NCI-H524 treated with DMSO at 0.1 percent for 48 hours (cell line): ENCODE measurements at regions not wholly inside any gene's neighbourhood (a gene's known extent, or its start where the extent isn't known, plus 50 kb on each side); places are given as distances from the start of the nearest gene placed in this dataset.
"Not testable (repeated sequence)": the region's sequence is repeated elsewhere in the genome, so short reads cannot be mapped to it uniquely, and the experiment has no call there.

Source experiments
- DNase-seq: peaks from one replicate; lab custom pipeline; 2025; lab: John Stamatoyannopoulos, UW

DNA sequence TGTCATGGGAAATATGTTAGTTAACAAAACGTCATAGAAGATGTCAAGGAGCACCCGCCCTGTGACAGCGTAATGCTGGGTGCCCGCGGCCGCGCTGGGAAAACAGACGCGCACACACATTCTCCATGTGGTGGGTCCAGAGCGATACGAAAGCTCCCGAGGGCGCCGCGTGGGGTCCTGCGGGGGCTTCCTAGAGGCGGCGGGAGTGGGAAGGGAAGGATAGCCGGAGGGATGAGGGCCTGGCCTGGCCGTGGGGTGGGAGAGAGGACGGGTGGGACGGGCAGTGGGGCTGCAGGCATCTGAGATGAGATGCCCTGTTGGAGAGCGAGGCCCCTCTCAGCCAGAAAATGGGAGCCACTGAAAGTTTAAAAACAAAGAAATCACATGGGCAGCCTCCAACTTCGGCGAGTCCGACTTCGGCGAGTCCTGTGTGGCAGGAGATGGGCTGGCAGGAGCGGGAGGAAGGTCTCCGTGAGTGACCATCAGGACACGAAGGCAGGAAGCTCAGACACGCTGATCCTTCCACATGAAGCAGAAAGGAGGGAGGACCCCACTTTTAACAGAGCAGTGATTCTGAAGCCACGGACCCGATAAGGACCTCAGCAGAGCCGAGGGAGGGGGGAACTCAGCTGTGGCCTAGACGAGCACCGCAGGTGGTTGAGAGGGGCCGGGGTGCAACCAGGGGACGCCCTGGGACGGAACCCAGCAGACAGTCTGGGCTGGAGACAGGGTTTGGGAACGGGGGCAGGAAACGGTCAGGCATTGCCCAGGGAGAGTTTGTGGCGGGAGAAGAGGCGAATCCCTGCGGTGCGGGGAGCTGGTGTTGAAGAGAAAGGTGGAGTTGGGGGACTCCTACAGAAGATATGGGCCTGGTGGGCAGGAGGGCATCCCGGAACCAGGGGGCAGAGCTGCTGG, 114.1 kb upstream of the FRMD1 start:
- DNase-seq, result no peak

DNA sequence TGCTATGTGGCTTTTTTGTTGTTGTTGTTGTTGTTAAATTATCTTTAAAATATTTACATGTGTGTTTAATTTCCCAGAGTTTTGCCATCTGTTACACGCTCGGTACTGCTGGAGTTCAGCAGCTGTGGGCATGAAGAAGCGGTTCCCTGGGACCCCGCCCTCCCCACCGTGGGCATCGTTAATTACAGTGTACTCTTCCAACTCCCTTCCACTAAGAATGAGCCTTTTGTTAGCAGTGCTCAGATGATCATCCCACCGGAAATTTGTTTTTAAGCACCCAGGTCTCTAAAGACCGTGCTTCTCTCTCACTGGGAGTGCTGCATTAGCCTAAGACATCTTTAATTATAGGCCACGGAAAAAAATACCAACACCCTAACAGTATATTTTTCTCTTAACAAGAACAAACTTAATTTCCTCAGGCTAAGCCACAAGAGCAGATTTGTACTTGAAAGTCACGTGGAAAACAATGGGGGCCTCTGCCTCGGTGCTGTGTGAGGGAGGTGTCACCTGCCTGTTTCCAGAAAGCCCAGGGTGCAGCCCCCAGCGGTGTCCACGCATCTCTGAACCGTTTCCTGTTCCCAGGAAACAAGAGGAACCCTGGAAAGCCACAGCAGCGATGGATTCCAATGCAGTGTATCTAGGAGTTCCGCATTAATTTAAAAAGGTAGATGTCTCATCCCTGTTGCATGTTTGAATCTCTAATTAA, 113.3 kb upstream of the FRMD1 start:
- DNase-seq, result no peak

DNA sequence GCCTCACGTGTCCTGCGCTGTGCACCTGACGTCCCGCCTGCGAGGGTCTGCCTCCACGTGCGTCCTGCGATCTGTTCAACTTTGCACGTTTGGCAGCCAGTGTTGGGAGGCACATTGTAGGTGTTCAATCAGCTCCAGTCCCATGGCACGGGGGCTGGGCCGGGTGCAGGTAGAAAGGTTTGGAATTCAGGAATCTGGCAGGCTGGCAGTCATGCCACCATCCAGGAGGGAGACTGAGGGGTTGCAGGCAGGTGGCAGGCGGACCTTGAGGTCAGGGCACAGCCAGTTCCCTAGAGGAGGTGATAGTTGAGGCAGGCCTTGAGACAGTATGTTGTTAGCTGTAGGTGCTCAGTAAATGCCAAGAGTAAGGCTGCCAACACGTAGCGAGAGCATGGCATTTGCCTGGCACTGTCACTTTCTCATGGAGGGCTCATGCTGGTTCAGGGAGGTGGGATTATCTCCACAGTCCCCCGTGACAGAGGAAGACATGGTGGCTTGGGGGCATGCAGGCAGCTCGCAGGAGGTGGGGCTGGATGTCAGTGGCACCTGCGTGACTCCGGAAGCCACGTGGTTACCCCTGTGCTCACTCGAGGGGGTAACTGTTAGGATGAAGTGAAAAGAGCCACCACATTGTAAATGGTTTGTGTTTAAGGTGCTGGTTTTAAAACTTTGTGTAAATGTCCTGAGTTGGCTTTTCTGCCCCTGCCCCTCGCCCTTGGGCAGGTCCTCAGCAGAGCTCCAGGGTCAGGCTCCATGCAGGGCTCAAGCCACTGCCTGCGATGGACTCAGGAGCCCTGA, 111.8 kb upstream of the FRMD1 start:
- no peak for DNase-seq

DNA sequence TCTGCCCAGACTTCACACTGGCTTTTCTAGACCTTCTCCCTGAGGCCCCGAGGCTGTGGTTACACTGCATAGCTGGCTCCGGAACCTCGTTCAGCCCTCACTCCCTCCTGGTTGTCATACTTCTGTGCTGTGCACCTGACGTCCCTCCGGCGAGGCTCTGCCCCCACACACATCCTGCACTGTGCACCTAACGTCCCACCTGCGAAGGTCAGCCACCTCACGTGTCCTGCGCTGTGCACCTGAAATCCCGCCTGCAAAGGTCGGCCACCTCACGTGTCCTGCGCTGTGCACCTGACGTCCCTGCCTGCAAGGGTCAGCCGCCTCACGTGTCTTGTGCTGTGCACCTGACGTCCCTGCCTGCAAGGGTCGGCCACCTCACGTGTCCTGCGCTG, 111.0 kb upstream of the FRMD1 start:
- no peak for DNase-seq

DNA sequence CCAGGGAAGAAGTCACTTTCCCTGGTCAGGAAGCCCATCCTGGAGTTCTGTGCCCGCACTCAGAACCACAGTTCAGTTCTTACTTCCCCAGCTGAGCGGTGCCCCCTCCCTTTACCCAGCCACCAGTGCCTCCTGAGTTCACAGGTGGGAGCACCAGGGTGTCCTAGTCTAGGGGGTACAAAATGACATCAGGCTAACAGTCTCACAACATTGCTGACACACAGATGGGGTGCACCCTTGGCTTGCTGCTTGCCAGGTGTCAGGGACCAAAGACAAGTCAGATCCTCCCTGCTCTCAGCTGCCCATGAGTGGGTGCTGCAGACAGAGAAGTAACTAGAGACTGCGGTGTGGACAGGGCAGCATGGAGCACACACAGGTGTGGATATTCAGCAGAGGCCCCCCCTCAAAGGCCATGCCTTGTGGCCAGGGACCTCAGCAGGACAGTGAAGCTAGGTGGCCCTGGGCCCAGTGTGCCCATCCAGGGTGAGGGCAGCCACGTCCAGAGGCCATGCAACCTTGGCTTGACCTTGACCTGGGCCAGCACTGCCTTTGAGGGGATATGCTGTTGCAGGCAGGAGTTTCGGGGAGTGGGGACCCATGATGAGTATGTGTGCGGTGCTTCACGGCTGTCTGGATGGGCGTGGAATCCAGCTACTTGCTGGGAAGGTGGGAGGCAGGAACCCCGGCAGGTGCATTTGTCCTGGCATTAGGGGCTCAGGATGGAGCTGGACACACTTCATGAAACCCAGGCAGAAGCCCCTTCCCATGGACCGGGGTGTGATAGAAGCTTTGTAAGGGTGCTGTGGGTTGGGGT, 110.4 kb upstream of the FRMD1 start:
- no peak for DNase-seq

DNA sequence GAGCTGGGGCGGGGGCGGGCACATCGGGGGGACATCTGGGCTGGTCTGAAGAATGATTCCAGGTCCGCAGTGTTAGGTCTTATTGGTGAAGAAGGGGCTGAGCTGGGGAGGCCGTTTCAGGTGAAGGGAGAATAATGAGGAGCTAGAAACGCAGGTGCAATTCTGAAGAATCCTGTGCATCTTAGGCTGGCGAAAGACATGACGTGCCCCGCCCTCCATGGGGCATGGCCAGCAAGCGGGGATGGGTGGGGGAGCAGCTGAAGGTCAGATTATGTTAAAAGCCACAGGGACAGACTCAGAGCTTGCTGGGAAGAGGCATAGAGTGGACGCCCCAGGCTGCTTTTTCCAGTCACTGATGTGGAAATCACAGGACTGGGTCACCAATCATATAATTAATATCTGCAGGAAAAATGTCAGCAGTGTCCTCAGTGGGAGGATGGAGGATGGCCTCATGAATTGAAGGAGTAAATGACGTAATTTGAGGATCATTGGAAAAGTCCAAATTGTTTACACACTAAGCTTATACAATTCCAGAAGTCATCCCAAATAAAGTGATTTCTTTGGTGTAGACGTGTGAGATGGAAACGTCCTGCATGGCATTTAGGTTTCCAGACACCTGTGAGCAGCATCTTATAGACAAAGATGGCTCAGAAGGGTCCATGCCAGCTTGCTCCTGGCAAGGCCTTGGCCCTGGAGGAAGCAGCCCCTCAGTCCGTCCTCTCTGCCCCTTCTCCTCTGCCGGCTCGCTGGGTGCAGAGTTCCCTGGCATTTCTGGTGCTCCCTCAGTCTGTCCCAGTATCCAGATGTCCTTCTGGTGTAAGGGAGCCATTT, 109.6 kb upstream of the FRMD1 start:
- no peak for DNase-seq

DNA sequence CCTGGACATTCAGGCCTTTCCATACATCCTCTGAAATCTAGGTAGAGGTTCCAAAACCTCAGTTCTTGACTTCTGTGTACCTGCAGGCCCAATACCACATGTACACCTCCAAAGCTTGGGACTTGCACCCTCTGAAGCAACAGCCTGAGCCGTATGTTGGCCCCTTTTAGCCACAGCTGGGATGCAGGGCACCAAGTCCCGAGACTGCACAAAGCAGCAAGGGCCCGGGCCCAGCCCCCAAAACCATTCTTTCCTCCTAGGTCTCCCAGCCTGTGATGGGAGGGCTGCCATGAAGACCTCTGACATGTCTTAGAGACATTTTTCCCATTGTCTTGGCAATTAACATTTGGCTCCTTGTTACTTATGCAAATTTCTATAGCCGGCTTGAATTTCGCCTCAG, 107.4 kb upstream of the FRMD1 start:
- DNase-seq, result no peak

DNA sequence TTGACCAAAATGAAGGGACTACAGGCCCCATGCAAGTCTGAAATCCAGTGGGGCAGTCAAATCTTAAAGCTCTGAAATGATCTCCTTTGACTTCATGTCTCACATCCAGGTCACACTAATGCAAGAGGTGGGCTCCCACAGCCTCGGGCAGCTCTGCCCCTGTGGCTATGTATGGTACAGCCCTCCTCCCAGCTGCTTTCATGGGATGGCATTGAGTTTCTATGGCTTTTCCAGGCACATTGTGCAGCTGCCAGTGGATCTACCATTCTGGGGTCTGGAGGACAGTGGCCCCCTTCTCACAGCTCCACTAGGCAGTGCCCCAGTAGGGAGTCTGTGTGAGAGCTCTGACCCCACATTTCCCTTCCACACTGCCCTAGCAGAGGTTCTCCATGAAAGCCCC, 107.0 kb upstream of the FRMD1 start:
- DNase-seq, result not testable (repeated sequence)

DNA sequence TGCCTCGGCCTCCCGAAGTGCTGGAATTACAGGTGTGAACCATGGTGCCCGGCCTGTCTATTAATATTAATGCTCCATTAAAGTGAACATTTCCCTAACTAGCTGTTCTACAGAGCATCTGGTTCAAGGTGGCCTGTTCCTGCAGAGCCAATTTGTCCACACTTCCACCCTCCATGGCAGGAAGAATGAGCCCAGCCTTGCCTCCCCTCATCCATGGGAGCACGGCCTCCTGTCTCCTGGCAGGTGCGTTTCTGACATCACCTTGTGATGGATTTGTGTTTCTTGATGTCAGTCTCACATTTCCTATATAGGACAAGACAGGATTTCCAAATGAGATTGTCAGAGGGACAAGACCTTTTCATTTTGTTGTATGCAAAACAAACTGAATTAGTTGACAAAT, 105.7 kb upstream of the FRMD1 start:
- no peak for DNase-seq

DNA sequence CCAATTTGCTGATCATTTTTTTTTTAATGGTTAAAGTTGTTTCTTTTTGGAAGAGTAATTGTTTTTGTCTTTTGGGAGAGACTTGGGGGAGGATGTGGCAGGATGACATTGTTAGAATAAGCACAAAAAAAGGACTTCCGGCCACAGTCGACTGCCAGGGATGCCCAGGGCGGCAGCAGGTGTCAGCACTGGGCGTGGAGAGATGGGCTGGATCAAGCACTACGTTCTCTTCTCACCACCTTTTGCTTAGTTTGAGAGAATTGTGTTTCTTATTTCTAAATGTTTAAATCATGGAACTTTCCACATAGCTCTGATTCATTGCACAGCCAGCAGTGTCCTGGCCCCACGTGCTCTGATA, 104.6 kb upstream of the FRMD1 start:
- DNase-seq, result no peak

DNA sequence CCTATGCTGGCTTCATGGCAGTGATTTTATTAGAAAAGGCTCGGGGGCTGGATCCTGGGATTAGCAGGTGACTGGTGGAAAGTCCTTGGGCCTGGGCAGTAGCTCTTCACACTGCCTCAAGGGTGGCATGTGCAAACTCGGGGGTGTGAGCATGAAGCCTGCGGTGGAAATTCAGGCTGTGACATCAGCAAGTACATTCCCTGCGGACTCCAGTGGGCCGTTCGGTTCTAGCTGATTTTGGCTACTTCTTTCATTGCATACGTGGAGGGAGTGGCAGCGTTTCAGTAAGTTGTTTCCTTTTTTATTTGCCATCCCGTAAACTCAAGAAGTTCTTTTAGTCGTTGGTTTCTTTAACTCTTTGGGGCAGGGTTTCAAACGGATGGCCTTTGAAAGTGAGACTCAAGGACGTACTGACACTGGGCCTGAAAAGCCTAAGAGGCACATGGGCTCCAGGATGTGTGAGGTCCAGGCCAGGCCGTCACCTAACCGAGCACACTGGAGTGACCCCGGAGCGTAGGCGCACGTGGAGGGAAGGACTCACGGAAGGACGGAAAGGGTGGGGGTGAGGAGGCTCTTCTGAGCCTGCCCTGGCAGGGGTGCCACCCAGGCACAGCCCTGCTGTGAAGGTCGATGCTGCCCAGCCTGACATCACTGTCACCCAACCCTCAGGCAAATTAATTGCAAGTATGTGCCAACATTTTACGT, 104.0 kb upstream of the FRMD1 start:
- DNase-seq, result no peak

DNA sequence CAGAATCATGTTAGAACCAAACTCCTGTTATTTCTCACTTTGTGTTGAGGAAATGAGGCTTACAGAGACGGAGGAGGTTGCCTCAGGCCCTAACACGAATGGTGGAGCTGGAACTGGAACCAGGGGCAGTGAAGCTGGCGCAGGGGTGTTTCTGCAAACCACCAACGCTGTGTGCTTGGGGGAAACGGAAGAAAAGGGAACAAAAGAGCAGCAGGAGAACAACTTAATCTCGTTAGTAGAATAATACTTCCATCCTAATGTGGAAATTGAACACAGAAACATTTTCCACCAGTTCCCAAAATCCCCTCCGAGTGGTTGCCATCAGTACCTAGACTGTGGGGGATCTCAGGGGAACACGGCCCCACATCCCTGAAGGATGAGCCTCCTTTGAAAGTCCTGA, 103.4 kb upstream of the FRMD1 start:
- no peak for DNase-seq

DNA sequence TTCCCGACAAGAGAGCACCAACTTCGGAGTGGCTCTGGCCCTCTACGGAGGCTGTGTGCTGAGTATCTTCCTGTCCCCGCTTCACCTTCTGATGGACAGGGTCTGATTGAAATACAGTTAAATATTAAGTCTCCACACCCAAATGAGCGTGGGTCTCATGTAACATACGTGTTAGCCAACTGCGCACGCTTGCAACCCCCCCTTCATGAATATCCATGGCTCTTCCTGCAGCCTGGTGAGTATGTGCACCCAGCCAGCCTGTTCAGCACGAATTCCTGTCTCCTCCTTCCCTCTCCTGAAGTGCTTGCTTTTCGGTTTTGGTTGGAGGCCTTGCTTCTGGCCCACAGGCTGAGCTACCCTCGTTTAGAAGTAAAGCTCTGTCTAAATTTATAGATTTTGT, 102.9 kb upstream of the FRMD1 start:
- no peak for DNase-seq

DNA sequence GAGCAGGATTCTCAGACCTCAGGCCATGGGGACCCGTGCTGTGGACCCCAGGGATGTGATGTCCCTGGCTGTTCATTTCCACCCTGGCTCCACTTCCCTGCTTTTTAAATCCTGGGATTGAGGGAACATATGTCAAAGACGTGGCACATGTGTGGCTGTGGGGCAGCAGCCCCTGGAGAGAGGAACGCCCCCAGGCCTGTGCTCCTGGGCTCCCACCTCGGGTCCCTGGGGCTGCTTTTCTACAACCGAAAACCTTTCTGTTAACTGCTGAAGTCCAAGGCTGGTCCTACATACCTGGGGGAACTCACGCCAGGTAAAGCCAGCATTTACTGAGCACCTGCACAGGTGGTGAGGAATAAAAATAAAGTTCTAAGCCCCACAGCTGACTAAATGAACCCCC, 102.3 kb upstream of the FRMD1 start:
- no peak for DNase-seq

DNA sequence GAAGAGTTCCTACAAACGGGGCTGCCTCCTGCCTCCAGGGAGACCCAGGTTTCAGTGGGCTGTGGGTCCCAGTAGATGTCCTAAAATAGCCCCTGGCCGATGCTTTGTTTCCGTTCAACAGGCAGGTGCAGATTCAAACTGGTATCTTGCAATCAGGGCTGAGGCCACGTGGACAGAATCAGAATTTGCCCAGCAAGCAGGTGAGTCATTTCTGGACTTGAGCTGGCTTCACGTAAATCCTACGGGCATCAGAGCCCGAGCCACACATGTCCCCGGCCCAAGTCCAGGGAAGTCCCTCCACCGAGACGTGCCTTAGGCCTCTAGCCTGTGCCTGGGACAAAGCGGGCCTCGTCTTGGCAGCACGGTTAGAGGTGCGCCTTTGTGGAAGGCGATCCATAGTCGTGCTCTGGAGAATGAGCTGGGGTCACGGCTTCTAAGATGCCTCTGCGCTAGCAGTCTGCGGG, 101.6 kb upstream of the FRMD1 start:
- DNase-seq, result no peak

DNA sequence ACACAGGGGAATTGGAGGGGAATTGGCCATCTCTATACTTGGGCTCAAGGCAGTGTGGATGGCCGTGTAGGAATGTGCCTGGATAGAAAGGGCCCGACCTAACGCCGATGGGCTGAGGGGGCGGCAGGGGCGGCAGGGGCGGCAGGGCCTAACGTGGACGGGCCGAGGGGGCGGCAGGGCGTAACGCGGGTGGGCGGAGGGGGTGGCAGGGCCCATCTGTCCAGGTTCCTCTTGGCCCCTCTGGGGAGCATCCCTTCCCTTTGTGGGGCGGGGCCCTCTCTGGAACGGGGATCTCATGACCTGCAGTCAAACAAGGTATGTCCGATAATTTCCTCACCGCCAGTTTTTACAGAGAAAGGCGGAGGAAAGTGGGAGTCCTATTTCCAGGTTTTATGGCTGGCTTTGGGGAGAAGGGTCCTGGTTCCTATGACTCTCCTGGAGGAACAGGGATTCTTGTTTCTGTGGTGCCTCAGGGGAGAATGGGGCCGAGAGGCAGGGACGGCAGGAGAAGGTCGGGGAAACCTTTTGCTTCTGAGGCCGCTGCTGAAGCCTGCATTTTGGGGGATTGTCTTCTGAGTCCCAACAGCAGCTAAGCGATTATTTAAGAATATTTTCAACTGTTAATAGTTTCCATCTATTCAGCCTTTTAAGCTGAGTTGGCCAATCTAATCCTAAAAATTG, 100.8 kb upstream of the FRMD1 start:
- DNase-seq, result no peak

DNA sequence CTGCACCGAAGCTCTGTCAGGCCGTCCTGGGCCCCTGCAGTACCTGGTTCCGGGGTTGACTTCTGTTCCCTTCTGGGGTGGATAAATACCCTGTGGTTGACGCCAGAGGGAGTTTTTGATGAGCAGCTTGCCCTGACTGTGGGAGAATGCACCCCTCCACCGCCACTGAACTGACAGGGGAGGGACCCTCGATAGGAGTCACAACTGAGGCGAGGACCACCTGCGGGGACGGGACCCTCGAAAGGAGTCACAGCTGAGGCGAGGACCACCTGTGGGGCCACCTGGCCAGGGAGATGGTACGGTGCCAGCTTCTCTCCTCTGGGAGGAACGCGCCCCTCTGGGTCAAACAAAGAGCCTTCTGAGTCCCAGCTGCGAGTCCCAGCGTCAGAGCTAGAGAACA, 100.1 kb upstream of the FRMD1 start:
- no peak for DNase-seq

DNA sequence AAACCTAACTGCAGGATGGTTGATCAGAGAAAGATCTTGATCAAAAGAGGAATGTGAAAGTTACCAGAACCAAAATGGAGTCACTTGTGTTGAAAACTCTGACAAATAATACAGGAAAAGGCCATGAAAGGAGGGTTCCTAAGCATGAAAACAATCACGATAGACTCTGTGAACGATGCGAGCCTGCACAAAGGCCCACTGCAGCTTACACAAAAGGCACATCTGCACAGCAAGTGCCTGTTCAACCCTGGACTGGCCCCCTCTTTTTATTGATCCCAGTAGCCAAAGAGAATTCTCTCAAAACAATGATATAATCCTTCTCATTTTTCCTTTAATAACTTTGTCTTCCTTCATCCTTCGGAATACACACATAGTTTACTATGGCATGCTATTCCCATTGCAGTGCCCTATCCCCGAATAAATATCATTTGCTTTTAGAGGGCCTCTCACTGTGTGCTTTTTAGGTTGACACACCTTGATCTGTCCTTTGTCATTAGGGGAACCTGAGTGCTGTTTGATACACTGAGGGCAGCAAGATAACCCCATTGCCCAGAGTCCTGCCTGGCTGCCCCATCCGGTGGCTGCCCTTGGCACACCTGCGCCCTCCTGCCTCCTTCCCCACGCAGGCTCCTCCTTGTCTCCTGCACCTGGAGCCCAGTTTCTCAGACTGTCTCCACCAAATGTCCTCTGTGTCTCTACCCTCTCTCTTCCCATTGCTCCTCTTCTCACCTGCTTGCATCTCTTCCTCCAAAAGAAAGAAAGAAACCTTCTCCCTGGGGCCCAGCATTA, 98.3 kb upstream of the FRMD1 start:
- DNase-seq, result no peak
